HT-29 (cell line): ENCODE measurements at regions not wholly inside any gene's neighbourhood (a gene's known extent, or its start where the extent isn't known, plus 50 kb on each side); places are given as distances from the start of the nearest gene placed in this dataset.

Source experiments
- DNase-seq: peaks from one replicate; pipeline ENCODE4 v3.0.0-alpha.2; 2015; ENCODE audit warnings: low spot score

GRCh38 chr13:33626407-33626806 is 191.5 kb upstream of the RFC3 start:
- DNase-seq = no peak

- DNase-seq = no peak
These were observed 189.3 kb upstream of the RFC3 start for GRCh38 chr13:33628662-33629061.

- no peak for DNase-seq
These were observed 188.2 kb upstream of the RFC3 start for GRCh38 chr13:33629605-33630360.

- no peak for DNase-seq
These were observed 184.0 kb upstream of the RFC3 start for GRCh38 chr13:33633701-33634545.

GRCh38 chr13:33634546-33634982 is 183.4 kb upstream of the RFC3 start:
- DNase-seq = no peak

- no peak for DNase-seq
These were observed 181.7 kb upstream of the RFC3 start for GRCh38 chr13:33636243-33636642.

- DNase-seq = no peak
These were observed 180.8 kb upstream of the RFC3 start for GRCh38 chr13:33636955-33637670.

- no peak for DNase-seq
These were observed 179.8 kb upstream of the RFC3 start for GRCh38 chr13:33637978-33638743.

- DNase-seq = no peak
These were observed 178.8 kb upstream of the RFC3 start for GRCh38 chr13:33639158-33639557.

GRCh38 chr13:33639626-33640080 is 178.3 kb upstream of the RFC3 start:
- DNase-seq = no peak

- no peak for DNase-seq
These were observed 177.1 kb upstream of the RFC3 start for GRCh38 chr13:33640832-33641231.

GRCh38 chr13:33642374-33643065 is 175.4 kb upstream of the RFC3 start:
- no peak for DNase-seq

- no peak for DNase-seq
These were observed 173.1 kb upstream of the RFC3 start for GRCh38 chr13:33644581-33645543.

GRCh38 chr13:33645591-33646554 is 172.1 kb upstream of the RFC3 start:
- DNase-seq = no peak

GRCh38 chr13:33649212-33649878 is 168.6 kb upstream of the RFC3 start:
- no peak for DNase-seq

GRCh38 chr13:33651766-33652165 is 166.2 kb upstream of the RFC3 start:
- DNase-seq = no peak

- no peak for DNase-seq
These were observed 160.7 kb upstream of the RFC3 start for GRCh38 chr13:33657274-33657673.

GRCh38 chr13:33659466-33659865 is 158.5 kb upstream of the RFC3 start:
- no peak for DNase-seq
